ENCODE measurements at regions not wholly inside any gene's neighbourhood (a gene's known extent, or its start where the extent isn't known, plus 50 kb on each side); places are given as distances from the start of the nearest gene placed in this dataset.
"Not testable (repeated sequence)": the region's sequence is repeated elsewhere in the genome, so short reads cannot be mapped to it uniquely, and the experiment has no call there.

GRCh38 chr7:68843985-68844384 is 754.3 kb upstream of the AUTS2 start:
- DNase-seq (ENCODE audit: low read depth): not testable (repeated sequence)

GRCh38 chr7:68846811-68847325 is 751.4 kb upstream of the AUTS2 start:
- no peak for DNase-seq (ENCODE audit: low read depth)

GRCh38 chr7:68853254-68853653 is 745.0 kb upstream of the AUTS2 start:
- no peak for DNase-seq (ENCODE audit: low read depth)

DNA sequence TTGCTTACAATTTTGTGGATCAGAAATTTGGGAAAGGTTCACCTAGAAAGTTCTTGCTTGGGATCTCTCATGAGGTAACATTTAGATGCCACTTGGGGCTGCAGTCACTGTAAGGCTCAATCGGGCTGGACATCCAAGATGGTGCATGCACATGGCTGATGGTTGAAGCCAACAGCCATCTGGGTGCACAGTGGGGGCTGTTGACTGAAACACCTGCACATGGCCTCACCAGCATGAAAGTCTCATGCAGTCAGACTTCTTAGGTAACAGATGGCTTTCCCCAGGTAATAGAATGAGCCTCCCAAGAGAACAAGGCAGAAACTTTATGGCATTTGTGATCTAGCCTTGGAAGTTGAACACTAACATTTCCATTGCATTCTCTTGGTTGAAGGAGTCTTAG is 740.7 kb upstream of the AUTS2 start:
- no peak for DNase-seq (ENCODE audit: low read depth)

DNA sequence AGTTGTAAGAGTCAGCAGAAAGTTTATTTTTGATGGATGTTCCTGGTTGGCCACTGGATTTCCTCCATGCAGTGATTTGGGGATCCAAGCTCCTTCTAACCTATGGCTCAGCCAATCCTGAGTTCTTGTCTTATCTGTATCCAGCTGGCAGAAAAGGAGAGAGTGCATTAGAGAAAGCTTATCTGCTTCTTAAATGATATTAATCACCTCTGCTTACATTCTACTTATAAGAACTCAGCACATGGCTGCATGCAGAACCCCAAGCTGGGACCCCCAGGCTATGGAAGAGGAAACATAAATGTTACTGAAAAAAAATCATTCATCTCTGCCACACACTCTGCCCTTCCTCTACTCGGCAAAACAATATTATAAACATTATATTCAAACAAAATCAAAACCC is 739.8 kb upstream of the AUTS2 start:
- no peak for DNase-seq (ENCODE audit: low read depth)

GRCh38 chr7:68861171-68861570 is 737.1 kb upstream of the AUTS2 start:
- no peak for DNase-seq (ENCODE audit: low read depth)

- DNase-seq (ENCODE audit: low read depth): no peak
Measured at GRCh38 chr7:68862261-68862660, 736.0 kb upstream of the AUTS2 start.

GRCh38 chr7:68862736-68863135 is 735.5 kb upstream of the AUTS2 start:
- DNase-seq (ENCODE audit: low read depth): no peak

- DNase-seq (ENCODE audit: low read depth): no peak
Measured at GRCh38 chr7:68865351-68866199, 732.7 kb upstream of the AUTS2 start.

DNA sequence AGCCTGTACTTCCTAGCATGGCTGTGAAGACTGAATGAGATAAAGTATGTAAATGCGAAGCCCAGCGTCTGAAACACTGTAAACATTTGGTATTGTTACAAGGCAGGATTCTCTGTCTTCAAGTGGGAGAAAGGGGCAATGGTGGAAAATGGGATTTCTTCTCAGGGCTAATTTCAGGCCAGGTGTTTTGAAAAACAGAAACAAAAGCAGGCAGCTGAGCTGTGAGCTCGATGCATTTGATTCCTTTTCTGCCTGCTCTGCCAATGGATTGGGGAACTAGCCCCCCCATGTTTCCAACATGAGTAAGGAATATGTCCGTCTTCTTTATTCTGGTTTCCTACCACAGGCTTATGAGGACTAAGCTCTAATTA is 732.1 kb upstream of the AUTS2 start:
- no peak for DNase-seq (ENCODE audit: low read depth)

DNA sequence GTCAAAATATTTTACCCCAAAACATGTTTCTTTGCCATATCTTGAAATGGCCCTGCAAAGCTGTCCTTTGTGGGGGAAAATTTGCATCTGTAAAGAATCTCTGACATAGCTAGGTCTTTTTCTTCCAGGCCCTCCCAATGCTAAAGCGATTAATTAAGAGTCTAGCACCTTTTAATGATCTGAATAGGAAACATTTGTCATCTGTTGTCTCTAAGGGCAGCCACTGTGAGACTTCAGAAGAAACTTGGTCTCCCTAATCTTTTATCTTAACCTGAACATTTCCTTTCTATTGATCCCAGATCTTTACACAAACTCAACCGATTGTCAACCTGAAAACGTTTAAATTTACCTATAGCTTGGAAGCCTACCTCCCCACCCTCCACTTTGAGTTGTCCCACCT is 731.6 kb upstream of the AUTS2 start:
- DNase-seq (ENCODE audit: low read depth): not testable (repeated sequence)

GRCh38 chr7:68868978-68869377 is 729.3 kb upstream of the AUTS2 start:
- DNase-seq (ENCODE audit: low read depth): no peak

- DNase-seq (ENCODE audit: low read depth): no peak
Measured at GRCh38 chr7:68873616-68874015, 724.7 kb upstream of the AUTS2 start.

GRCh38 chr7:68875857-68876256 is 722.4 kb upstream of the AUTS2 start:
- DNase-seq (ENCODE audit: low read depth): no peak

DNA sequence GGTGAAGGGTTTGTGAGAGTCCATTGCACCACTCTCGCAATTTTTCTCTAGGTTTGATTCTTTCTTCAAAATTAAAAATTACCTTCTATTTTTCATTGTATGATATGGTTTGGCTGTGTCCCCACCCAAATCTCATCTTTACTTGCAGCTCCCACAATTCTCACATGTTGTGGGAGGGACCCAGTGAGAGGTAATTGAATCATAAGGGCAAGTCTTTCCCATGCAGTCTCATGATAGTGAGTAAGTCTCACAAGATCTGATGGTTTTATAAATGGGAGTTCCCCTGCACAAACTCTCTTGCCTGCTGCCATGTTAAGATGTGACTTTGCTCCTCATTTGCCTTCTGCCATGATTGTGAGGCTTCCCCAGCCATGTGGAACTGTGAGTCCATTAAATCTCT is 711.2 kb upstream of the AUTS2 start:
- not testable (repeated sequence) for DNase-seq (ENCODE audit: low read depth)

DNA sequence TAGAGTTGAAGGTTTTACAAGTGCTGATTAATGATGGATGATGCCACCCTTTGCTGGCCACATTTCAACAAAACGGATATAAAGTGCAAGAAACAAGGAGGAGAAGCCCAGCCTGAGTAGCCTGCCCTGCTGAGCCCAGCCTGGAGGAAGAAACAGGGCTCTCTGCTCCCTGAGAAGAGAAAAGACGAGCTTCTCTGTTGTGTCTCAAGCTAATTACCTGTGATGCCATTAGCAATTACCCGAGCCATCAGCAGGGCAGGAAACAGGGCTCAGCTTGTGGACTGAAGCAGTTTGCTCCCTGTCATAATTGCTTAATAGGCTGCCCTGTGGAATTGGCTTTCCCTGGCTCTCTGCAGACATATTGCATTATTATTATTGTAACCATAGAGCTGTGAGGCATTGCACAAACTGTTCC is 709.3 kb upstream of the AUTS2 start:
- no peak for DNase-seq (ENCODE audit: low read depth)

DNA sequence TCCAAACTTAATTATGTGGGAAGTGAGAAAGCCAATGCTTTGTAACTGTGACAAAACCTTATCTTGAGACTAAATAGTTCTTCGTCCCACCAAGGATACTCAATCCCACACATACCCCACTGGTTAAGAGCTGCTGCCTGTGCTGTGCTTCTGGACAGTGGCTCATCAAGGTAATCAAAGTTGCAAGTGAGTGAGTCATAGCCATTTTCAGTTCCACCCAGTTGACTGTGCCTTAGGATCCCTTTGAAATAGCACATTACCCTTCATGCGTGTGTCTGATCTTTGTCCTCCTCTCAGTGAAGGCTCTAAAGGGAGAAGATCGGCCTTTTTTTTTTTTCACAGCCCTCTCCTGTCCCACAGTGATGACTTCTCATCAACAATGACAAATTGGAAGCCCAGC is 706.0 kb upstream of the AUTS2 start:
- peak; percentile 1 for DNase-seq (ENCODE audit: low read depth)

- no peak for DNase-seq (ENCODE audit: low read depth)
Measured at GRCh38 chr7:68893411-68893810, 704.9 kb upstream of the AUTS2 start.

GRCh38 chr7:68899156-68899555 is 699.1 kb upstream of the AUTS2 start:
- not testable (repeated sequence) for DNase-seq (ENCODE audit: low read depth)

DNA sequence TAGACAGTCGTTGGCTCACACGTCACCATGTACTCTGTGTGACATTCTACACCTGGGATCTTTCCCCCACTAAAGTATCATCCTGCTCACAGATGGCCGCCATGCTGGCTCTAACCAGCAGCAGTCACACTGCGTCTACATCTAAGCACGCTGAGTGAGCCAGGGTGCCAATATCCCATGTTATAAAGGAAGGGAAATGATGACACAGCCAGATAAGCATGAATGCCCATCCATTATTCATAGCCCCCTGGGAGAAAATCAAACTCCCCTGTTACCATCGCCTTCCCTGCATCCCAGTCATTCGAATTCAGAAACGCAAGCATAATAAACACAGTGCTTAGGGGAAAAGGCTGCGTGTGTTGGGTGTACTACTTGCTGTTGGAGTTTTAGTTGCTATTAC is 698.2 kb upstream of the AUTS2 start:
- no peak for DNase-seq (ENCODE audit: low read depth)

DNA sequence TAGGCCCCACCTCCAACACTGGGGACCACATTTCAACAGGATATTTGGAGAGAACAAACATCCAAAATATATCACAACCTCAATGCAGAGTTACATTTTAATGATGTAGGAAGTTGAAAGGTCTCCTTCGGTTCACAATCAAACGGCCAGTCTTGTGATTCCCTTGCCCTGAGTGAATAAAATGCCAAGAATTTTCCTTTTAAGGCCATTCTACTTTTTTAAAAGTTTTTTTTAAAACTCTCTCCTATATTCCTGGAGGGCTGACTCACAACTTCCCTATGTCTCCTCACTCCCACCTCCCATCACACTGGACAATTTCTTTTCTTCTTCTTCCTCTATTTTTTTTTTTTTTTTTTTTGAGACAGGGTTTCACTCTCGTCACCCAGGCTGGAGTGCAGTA is 693.6 kb upstream of the AUTS2 start:
- DNase-seq (ENCODE audit: low read depth): no peak

DNA sequence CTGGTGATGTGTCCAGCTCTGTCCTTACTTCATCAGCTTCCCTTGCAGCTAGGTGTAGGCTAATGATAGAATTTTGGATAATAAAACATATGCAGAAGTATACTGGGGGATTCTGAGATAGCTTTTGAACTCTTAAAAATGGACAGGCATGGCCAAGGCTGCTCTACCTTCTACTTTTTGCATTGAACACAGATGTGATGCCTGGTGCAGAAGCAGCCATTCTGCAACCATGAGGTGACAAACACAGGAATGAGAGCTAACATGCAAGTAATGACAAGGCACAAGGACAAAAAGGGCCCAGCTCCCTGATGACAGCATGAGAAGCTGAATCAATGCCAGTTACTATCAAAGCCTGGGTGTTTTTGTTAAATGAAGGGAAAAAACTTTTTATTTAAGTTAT is 686.5 kb upstream of the AUTS2 start:
- DNase-seq (ENCODE audit: low read depth): no peak

GRCh38 chr7:68914006-68914405 is 684.3 kb upstream of the AUTS2 start:
- DNase-seq (ENCODE audit: low read depth): no peak

GRCh38 chr7:68917041-68917651 is 681.1 kb upstream of the AUTS2 start:
- no peak for DNase-seq (ENCODE audit: low read depth)

Measured in ELR (cell line).